CD14-positive monocyte (primary cell): ENCODE measurements at regions not wholly inside any gene's neighbourhood (a gene's known extent, or its start where the extent isn't known, plus 50 kb on each side); places are given as distances from the start of the nearest gene placed in this dataset.

Experiments used
- DNase-seq, 3 donors: peaks; one replicate each; pipeline ENCODE4 v3.0.0-alpha.2; 2011 to 2022
- H2AFZ ChIP-seq: 2 replicates; pipeline ENCODE4 v1.6.0; 2012; ENCODE audit warnings: mild to moderate bottlenecking, low read depth, low read length, inconsistent platforms; ENCODE audit not compliant: insufficient read depth, poor library complexity, severe bottlenecking
- H3K27ac ChIP-seq, 2 donors: 1 replicate in 1 of 2; 2 replicates in 1 of 2; pipeline ENCODE4 v1.5.1; 2012 to 2013; ENCODE audit warnings: low read length in 2 of 2, control low read depth in 1 of 2, inconsistent platforms in 1 of 2, low read depth in 1 of 2, mild to moderate bottlenecking in 1 of 2
- H3K27me3 ChIP-seq, 2 donors: one replicate each; pipeline versions ENCODE4 v1.6.0 to v1.6.1; 2011 to 2013; ENCODE audit warnings: low read length in 2 of 2; ENCODE audit not compliant: control insufficient read depth in 2 of 2, insufficient read depth in 2 of 2
- H3K36me3 ChIP-seq, 2 donors: replicated peaks in 1 of 2; 1 replicate in 1 of 2; 2 replicates in 1 of 2; pipeline versions ENCODE4 v1.5.1 to v1.6.1; 2012 to 2013; ENCODE audit warnings: low read length in 2 of 2, control low read depth in 1 of 2, inconsistent platforms in 1 of 2, mild to moderate bottlenecking in 1 of 2; ENCODE audit not compliant: insufficient read depth in 2 of 2, control insufficient read depth in 1 of 2
- H3K4me1 ChIP-seq, 2 donors: 1 replicate in 1 of 2; 2 replicates in 1 of 2; pipeline versions ENCODE4 v1.5.1 to v1.6.1; 2012 to 2013; ENCODE audit warnings: low read length in 2 of 2, control low read depth in 1 of 2, inconsistent platforms in 1 of 2, mild to moderate bottlenecking in 1 of 2, moderate library complexity in 1 of 2; ENCODE audit not compliant: insufficient read depth in 2 of 2, control insufficient read depth in 1 of 2
- H3K4me2 ChIP-seq: replicated peaks from 2 replicates; pipeline ENCODE3; 2012; ENCODE audit warnings: low read length, moderate library complexity, mild to moderate bottlenecking; ENCODE audit not compliant: poor library complexity, severe bottlenecking; ENCODE audit errors: extremely low read depth
- H3K4me3 ChIP-seq, 3 experiments: fragments of 200-600 bp in 1 of 3; sonication (generic) in 1 of 3; replicated peaks in 1 of 3; 1 replicate in 2 of 3; 2 replicates in 1 of 3; pipeline ENCODE4 v1.5.1; 2011 to 2013; ENCODE audit warnings: low read length in 3 of 3, mild to moderate bottlenecking in 3 of 3, control low read depth in 2 of 3, low read depth in 2 of 3, inconsistent platforms in 1 of 3, moderate library complexity in 1 of 3
- H3K79me2 ChIP-seq: 2 replicates; pipeline ENCODE4 v1.6.0; 2012; ENCODE audit warnings: mild to moderate bottlenecking, control low read depth, inconsistent platforms, low read length, moderate library complexity; ENCODE audit not compliant: insufficient read depth
- H3K9ac ChIP-seq: 2 replicates; pipeline ENCODE4 v1.6.0; 2017; ENCODE audit warnings: low read length, mild to moderate bottlenecking; ENCODE audit not compliant: insufficient read depth, poor library complexity, severe bottlenecking
- H3K9me3 ChIP-seq, 2 donors: replicated peaks in 1 of 2; 1 replicate in 1 of 2; 2 replicates in 1 of 2; pipeline versions ENCODE4 v1.5.1 to v1.6.1; 2012 to 2013; ENCODE audit warnings: low read length in 2 of 2, control low read depth in 1 of 2; ENCODE audit not compliant: control insufficient read depth in 1 of 2, insufficient read depth in 1 of 2
- H4K20me1 ChIP-seq: 2 replicates; pipeline ENCODE4 v1.6.0; 2012; ENCODE audit warnings: mild to moderate bottlenecking, low read length, control low read depth, moderate library complexity; ENCODE audit not compliant: insufficient read depth
- H3K27ac Mint-ChIP-seq, 7 donors: one replicate each; pipeline ENCODE4 v1.8.0; 2020; ENCODE audit warnings: mild to moderate bottlenecking in 7 of 7, mixed read lengths in 7 of 7, moderate library complexity in 6 of 7, inconsistent platforms in 2 of 7
- H3K27me3 Mint-ChIP-seq, 3 donors: one replicate each; pipeline ENCODE4 v1.8.0; 2021 to 2022; ENCODE audit warnings: low read depth in 3 of 3, mild to moderate bottlenecking in 3 of 3, mixed read lengths in 3 of 3, moderate library complexity in 3 of 3, inconsistent platforms in 1 of 3
- H3K36me3 Mint-ChIP-seq, 2 donors: one replicate each; pipeline ENCODE4 v1.8.0; 2020; ENCODE audit warnings: mixed read lengths in 2 of 2, inconsistent platforms in 1 of 2, mild to moderate bottlenecking in 1 of 2
- H3K4me1 Mint-ChIP-seq: one replicate; pipeline ENCODE4 v1.8.0; 2020; ENCODE audit warnings: mild to moderate bottlenecking, mixed read lengths
- H3K4me3 Mint-ChIP-seq, 2 donors: one replicate each; pipeline ENCODE4 v1.8.0; 2020; ENCODE audit warnings: mild to moderate bottlenecking in 2 of 2, mixed read lengths in 2 of 2, moderate library complexity in 1 of 2
- H3K9me3 Mint-ChIP-seq, 7 donors: one replicate each; pipeline ENCODE4 v1.8.0; 2020 to 2022; ENCODE audit warnings: mixed read lengths in 7 of 7, mild to moderate bottlenecking in 6 of 7, moderate library complexity in 6 of 7, inconsistent platforms in 2 of 7
- CTCF ChIP-seq: fragments of 200-600 bp; IDR thresholded peaks from one replicate; pipeline ENCODE4 v1.8.0; 2022; ENCODE audit warnings: antibody characterized with exemption, mild to moderate bottlenecking
- WGBS: methylation state at CpG from one replicate; pipeline ENCODE4 v1.1.5; 2013; ENCODE audit warnings: missing lambda C conversion rate; ENCODE audit not compliant: insufficient coverage; 5-methylcytosine and 5-hydroxymethylcytosine counted together
- intact Hi-C, 2 donors: fragments of 100-400 bp; cut with micrococcal nuclease; formaldehyde crosslinking; loops; one replicate each; pipeline versions ENCODE4 v1.15.0 to v1.15.1; 2023

- no peak overlapping the region for H3K4me2 ChIP-seq
- H3K9me3 ChIP-seq: no peaks in the 10 kb centered on the region
- no peak overlapping the region for H2AFZ ChIP-seq
- DNase-seq: no peak
- H3K27ac ChIP-seq: no peak overlapping the region
- Mint-ChIP-seq H3K27ac (no peak overlapping the region), H3K36me3 (no peaks in the 10 kb centered on the region), H3K4me1 (no peaks in the 10 kb centered on the region), H3K9me3 (peaks cover 0 to 3% (median 0%) of the 10 kb centered on the region in 7 donors), H3K27me3 (peaks cover 0 to 3% (median 1%) of the 10 kb centered on the region in 3 donors), H3K4me3 (no peak overlapping the region)
- intact Hi-C loops: no loop called here
- no peak for TF ChIP-seq CTCF
- no peaks in the 10 kb centered on the region for H3K27me3 ChIP-seq
- no peak overlapping the region for H3K9ac ChIP-seq
- no peak overlapping the region for H3K4me3 ChIP-seq
- H3K36me3 ChIP-seq: no peaks in the 10 kb centered on the region
- WGBS: 100% methylated on average over 2 of the region's 2 CpGs
- H3K4me1 ChIP-seq: no peaks in the 10 kb centered on the region
- no peaks in the 10 kb centered on the region for H3K79me2 ChIP-seq
- no peaks in the 10 kb centered on the region for H4K20me1 ChIP-seq
Measured at GRCh38 chr1:30334767-30335166, 388.6 kb downstream of the MATN1 start.

- intact Hi-C loops: no loop called here
- Histone ChIP-seq H3K79me2 (no peaks in the 10 kb centered on the region), H3K9ac (no peak overlapping the region), H2AFZ (no peak overlapping the region), H3K4me2 (no peak overlapping the region), H3K27me3 (no peaks in the 10 kb centered on the region), H3K4me3 (no peak overlapping the region), H3K36me3 (no peaks in the 10 kb centered on the region), H4K20me1 (no peaks in the 10 kb centered on the region), H3K4me1 (no peaks in the 10 kb centered on the region), H3K27ac (no peak overlapping the region), H3K9me3 (no peaks in the 10 kb centered on the region)
- no peaks in the 10 kb centered on the region for H3K36me3 Mint-ChIP-seq
- peaks cover 1 to 5% (median 3%) of the 10 kb centered on the region in 3 donors for H3K27me3 Mint-ChIP-seq
- DNase-seq: no peak
- no peak for TF ChIP-seq CTCF
- WGBS: 87% methylated on average over 15 of the region's 18 CpGs
- H3K9me3 Mint-ChIP-seq: peaks cover 0 to 3% (median 0%) of the 10 kb centered on the region in 7 donors
- no peaks in the 10 kb centered on the region for H3K4me1 Mint-ChIP-seq
- H3K4me3 Mint-ChIP-seq: no peak overlapping the region
- H3K27ac Mint-ChIP-seq: no peak overlapping the region
Measured at GRCh38 chr1:30332116-30333094, 391.0 kb downstream of the MATN1 start.
